MM.1S (cell line): ENCODE measurements at regions not wholly inside any gene's neighbourhood (a gene's known extent, or its start where the extent isn't known, plus 50 kb on each side); places are given as distances from the start of the nearest gene placed in this dataset.

Source experiments
- DNase-seq: peaks from one replicate; pipeline ENCODE4 v3.0.0-alpha.2; 2015
- H2AFZ ChIP-seq: fragments of 300-600 bp; sonication (generic); 2 replicates; pipeline ENCODE4 v1.6.0; 2016; ENCODE audit warnings: antibody characterized with exemption, low read length
- H3F3A ChIP-seq: fragments of 300-600 bp; sonication (generic); 2 replicates; pipeline ENCODE4 v1.6.1; 2016; ENCODE audit warnings: mild to moderate bottlenecking, antibody characterized with exemption, low read length, moderate library complexity, mixed read lengths; ENCODE audit not compliant: insufficient read depth
- H3K27ac ChIP-seq: fragments of 300-600 bp; sonication (generic); 2 replicates; pipeline ENCODE4 v1.5.1; 2016; ENCODE audit warnings: mild to moderate bottlenecking, low read length
- H3K27me3 ChIP-seq: fragments of 300-600 bp; sonication (generic); replicated peaks from 2 replicates; pipeline ENCODE4 v1.6.0; 2016; ENCODE audit warnings: low read length; ENCODE audit not compliant: insufficient read depth
- H3K36me3 ChIP-seq: fragments of 300-600 bp; sonication (generic); replicated peaks from 2 replicates; pipeline ENCODE4 v1.6.1; 2016; ENCODE audit warnings: mild to moderate bottlenecking, low read length, mixed read lengths; ENCODE audit not compliant: insufficient read depth
- H3K4me1 ChIP-seq: fragments of 300-600 bp; sonication (generic); 2 replicates; pipeline ENCODE4 v1.6.1; 2016; ENCODE audit warnings: low read length, mixed read lengths
- H3K4me2 ChIP-seq: fragments of 300-600 bp; sonication (generic); 2 replicates; pipeline ENCODE4 v1.6.0; 2016; ENCODE audit warnings: low read depth, low read length
- H3K4me3 ChIP-seq: fragments of 300-600 bp; sonication (generic); 2 replicates; pipeline ENCODE4 v1.5.1; 2016; ENCODE audit warnings: low read length, mixed read lengths
- H3K79me2 ChIP-seq: fragments of 300-600 bp; sonication (generic); 2 replicates; pipeline ENCODE4 v1.6.1; 2016; ENCODE audit warnings: mixed run types, low read length, mixed read lengths
- H3K9ac ChIP-seq: fragments of 300-600 bp; sonication (generic); 2 replicates; pipeline ENCODE4 v1.6.1; 2016; ENCODE audit warnings: low read length, mixed read lengths
- H3K9me2 ChIP-seq: fragments of 300-600 bp; sonication (generic); replicated peaks from 2 replicates; pipeline ENCODE4 v1.6.1; 2016; ENCODE audit warnings: mild to moderate bottlenecking, low read length, mixed read lengths; ENCODE audit not compliant: insufficient read depth
- H3K9me3 ChIP-seq: fragments of 300-600 bp; sonication (generic); replicated peaks from 2 replicates; pipeline ENCODE4 v1.6.1; 2016; ENCODE audit warnings: mild to moderate bottlenecking, low read length, mixed read lengths; ENCODE audit not compliant: insufficient read depth
- H4K20me1 ChIP-seq: fragments of 300-600 bp; sonication (generic); 2 replicates; pipeline ENCODE4 v1.6.1; 2016; ENCODE audit warnings: mild to moderate bottlenecking, low read length, moderate library complexity, mixed read lengths; ENCODE audit not compliant: insufficient read depth
- EZH2 ChIP-seq: fragments of 300-600 bp; sonication (generic); optimal IDR thresholded peaks from 2 replicates; pipeline ENCODE3; 2017; ENCODE audit warnings: low read depth, mild to moderate bottlenecking, antibody characterized with exemption, low read length, mixed read lengths
- EZH2phosphoT487 ChIP-seq: fragments of 300-600 bp; sonication (generic); IDR thresholded peaks from 2 replicates; pipeline ENCODE4 v1.6.1; 2018; ENCODE audit warnings: antibody characterized with exemption, low read length
- TF ChIP-seq, protein P1 (sequence below): fragments of 300-600 bp; sonication (generic); IDR thresholded peaks from 2 replicates; pipeline ENCODE4 v1.5.1; 2016; ENCODE audit warnings: antibody characterized with exemption, low read length, mixed read lengths

DNA sequence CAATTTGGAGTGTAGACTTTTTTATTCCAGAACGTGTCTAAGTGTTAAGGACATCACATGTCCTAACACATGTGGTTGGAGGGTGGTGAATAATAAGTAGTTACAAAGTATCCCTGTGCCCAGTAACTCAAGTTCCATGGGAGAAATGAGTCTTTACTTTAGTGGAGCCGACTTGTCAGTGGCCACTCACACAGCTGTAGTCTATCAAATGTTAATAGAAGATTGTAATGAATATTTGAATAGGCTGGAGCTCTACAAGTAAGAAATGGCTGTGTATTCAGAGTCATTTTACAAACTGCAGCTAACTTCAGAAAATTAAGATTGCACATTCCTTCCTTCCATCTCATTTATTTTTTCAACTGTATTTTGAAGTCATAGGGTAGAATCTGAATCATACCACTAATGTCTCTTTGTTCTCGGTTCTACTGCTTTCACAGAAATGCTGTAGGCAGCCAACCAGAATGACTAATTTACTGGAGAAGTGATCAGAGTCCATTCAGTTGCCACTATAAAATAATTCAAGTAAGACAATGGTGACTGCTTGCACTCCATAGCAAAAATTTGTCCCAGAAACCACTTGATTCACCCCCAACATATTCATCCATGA is 394.8 kb downstream of the NR2F1-AS1 start:
- TF ChIP-seq, protein P1, sequence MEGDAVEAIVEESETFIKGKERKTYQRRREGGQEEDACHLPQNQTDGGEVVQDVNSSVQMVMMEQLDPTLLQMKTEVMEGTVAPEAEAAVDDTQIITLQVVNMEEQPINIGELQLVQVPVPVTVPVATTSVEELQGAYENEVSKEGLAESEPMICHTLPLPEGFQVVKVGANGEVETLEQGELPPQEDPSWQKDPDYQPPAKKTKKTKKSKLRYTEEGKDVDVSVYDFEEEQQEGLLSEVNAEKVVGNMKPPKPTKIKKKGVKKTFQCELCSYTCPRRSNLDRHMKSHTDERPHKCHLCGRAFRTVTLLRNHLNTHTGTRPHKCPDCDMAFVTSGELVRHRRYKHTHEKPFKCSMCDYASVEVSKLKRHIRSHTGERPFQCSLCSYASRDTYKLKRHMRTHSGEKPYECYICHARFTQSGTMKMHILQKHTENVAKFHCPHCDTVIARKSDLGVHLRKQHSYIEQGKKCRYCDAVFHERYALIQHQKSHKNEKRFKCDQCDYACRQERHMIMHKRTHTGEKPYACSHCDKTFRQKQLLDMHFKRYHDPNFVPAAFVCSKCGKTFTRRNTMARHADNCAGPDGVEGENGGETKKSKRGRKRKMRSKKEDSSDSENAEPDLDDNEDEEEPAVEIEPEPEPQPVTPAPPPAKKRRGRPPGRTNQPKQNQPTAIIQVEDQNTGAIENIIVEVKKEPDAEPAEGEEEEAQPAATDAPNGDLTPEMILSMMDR, result no peak
- TF ChIP-seq EZH2, result no peak
- TF ChIP-seq EZH2phosphoT487, result no peak
- H3K27ac ChIP-seq, result no peak overlapping the region
- H3K79me2 ChIP-seq, result no peaks in the 10 kb centered on the region
- no peaks in the 10 kb centered on the region for H3K4me1 ChIP-seq
- H3K27me3 ChIP-seq, result no peaks in the 10 kb centered on the region
- no peak overlapping the region for H2AFZ ChIP-seq
- no peak overlapping the region for H3K4me2 ChIP-seq
- no peak overlapping the region for H3K9ac ChIP-seq
- DNase-seq, result no peak
- H3K9me2 ChIP-seq, result no peaks in the 10 kb centered on the region
- H3K4me3 ChIP-seq, result no peak overlapping the region
- no peaks in the 10 kb centered on the region for H3K9me3 ChIP-seq
- H4K20me1 ChIP-seq, result no peaks in the 10 kb centered on the region
- no peaks in the 10 kb centered on the region for H3F3A ChIP-seq
- H3K36me3 ChIP-seq, result no peaks in the 10 kb centered on the region

DNA sequence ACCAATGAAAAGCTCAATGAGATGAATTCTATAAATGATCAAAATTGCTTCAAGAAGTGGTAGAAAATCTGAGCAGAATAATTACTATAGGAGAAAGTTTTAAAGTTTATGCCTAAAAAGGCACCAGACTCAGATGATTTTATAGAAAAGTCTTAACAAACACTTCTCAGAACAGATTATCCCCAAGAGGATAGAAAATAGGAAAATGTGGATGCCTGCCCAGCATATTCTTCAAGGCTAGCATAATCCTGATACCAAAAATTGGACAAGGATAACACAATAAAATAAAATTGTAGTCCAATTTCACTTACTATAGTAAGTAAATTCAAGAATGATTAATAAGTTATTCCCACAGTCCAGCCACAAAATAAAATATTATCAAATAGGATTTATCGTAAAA is 397.0 kb downstream of the NR2F1-AS1 start:
- Histone ChIP-seq H3K9me3 (no peaks in the 10 kb centered on the region), H3K27ac (no peak overlapping the region), H3F3A (no peaks in the 10 kb centered on the region), H3K4me1 (no peaks in the 10 kb centered on the region), H3K27me3 (no peaks in the 10 kb centered on the region), H4K20me1 (no peaks in the 10 kb centered on the region), H3K4me3 (no peak overlapping the region), H3K36me3 (no peaks in the 10 kb centered on the region), H3K9me2 (no peaks in the 10 kb centered on the region), H3K4me2 (no peak overlapping the region), H2AFZ (no peak overlapping the region), H3K79me2 (no peaks in the 10 kb centered on the region), H3K9ac (no peak overlapping the region)
- no peak for DNase-seq
- TF ChIP-seq EZH2 (no peak), EZH2phosphoT487 (no peak)
- TF ChIP-seq, protein P1, result no peak

DNA sequence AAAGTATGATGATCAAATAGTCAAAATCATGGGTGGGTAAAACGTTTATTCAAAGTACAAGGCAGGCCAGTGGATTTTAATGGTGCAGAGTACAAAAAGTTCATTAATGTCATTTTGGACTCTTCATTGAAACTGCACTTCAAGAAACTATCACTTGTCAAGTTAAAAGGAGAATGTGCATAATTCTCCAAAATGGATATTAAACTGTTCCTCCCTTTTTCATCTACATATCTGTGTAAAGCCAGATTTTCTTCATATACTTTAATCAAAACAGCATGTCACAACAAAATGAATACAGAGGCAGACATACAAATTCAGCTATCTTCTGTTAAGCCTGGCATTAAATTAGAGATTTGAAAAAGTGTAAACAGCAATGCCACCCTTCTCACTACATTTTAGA is 401.6 kb downstream of the NR2F1-AS1 start:
- no peaks in the 10 kb centered on the region for H3K27me3 ChIP-seq
- H3K4me3 ChIP-seq, result no peak overlapping the region
- H3K9me2 ChIP-seq, result no peaks in the 10 kb centered on the region
- no peaks in the 10 kb centered on the region for H3K9me3 ChIP-seq
- H3K27ac ChIP-seq, result no peak overlapping the region
- no peaks in the 10 kb centered on the region for H4K20me1 ChIP-seq
- H3K79me2 ChIP-seq, result no peaks in the 10 kb centered on the region
- no peak overlapping the region for H2AFZ ChIP-seq
- DNase-seq, result no peak
- H3K36me3 ChIP-seq, result no peaks in the 10 kb centered on the region
- TF ChIP-seq, protein P1, result no peak
- TF ChIP-seq EZH2phosphoT487 (no peak), EZH2 (no peak)
- H3K9ac ChIP-seq, result no peak overlapping the region
- H3F3A ChIP-seq, result no peaks in the 10 kb centered on the region
- H3K4me1 ChIP-seq, result no peaks in the 10 kb centered on the region
- no peak overlapping the region for H3K4me2 ChIP-seq
